ENCODE measurements at regions not wholly inside any gene's neighbourhood (a gene's known extent, or its start where the extent isn't known, plus 50 kb on each side); places are given as distances from the start of the nearest gene placed in this dataset.

- TF ChIP-seq CTCF (IDR thresholded peaks at IDR 0.05; ENCODE audit: low read depth, low read length, poor library complexity, severe bottlenecking) (no peak), EZH2phosphoT487 (IDR thresholded peaks at IDR 0.05; ENCODE audit: borderline replicate concordance, low read length) (no peak)
- no peak overlapping the region for H3K4me2 ChIP-seq (ENCODE audit: low read length)
- peaks cover 36% of the 10 kb centered on the region for H3K27me3 ChIP-seq (ENCODE audit: control insufficient read depth, low read length)
Measured at GRCh38 chr6:134740473-134741199, 209.3 kb downstream of the ALDH8A1 start.

GRCh38 chr6:134740027-134740373 lies 209.9 kb downstream of the ALDH8A1 start:
- H3K27ac ChIP-seq (ENCODE audit: low read depth, low read length), result no peak overlapping the region
- no peaks in the 10 kb centered on the region for H3F3A ChIP-seq (ENCODE audit: control insufficient read depth, insufficient read depth)
- no peak for TF ChIP-seq EZH2phosphoT487 (IDR thresholded peaks at IDR 0.05; ENCODE audit: borderline replicate concordance, low read length)
- TF ChIP-seq CTCF (IDR thresholded peaks at IDR 0.05; ENCODE audit: low read depth, low read length, poor library complexity, severe bottlenecking), result no peak
- H3K27me3 ChIP-seq (ENCODE audit: control insufficient read depth, low read length), result peaks cover 36% of the 10 kb centered on the region
- H4K20me1 ChIP-seq (ENCODE audit: control insufficient read depth, insufficient read depth, low read depth, low read length), result no peaks in the 10 kb centered on the region
- no peaks in the 10 kb centered on the region for H3K4me1 ChIP-seq (ENCODE audit: control insufficient read depth, low read length)
- H3K79me2 ChIP-seq (ENCODE audit: control insufficient read depth, low read length), result no peaks in the 10 kb centered on the region
- H3K4me3 ChIP-seq (ENCODE audit: low read length), result no peak overlapping the region
- no peaks in the 10 kb centered on the region for H3K9me3 ChIP-seq (ENCODE audit: control insufficient read depth, insufficient read depth, low read length)
- H3K9me2 ChIP-seq (replicated peaks; ENCODE audit: control insufficient read depth, low read length), result no peaks in the 10 kb centered on the region
- H3K4me2 ChIP-seq (ENCODE audit: low read length), result no peak overlapping the region
- no peaks in the 10 kb centered on the region for H3K36me3 ChIP-seq (ENCODE audit: control insufficient read depth, low read length)

More at GRCh38 chr6:134740473-134741199, 209.3 kb downstream of the ALDH8A1 start:
- no peak overlapping the region for H3K4me3 ChIP-seq (ENCODE audit: low read length)
- no peaks in the 10 kb centered on the region for H3K36me3 ChIP-seq (ENCODE audit: control insufficient read depth, low read length)
- H3K79me2 ChIP-seq (ENCODE audit: control insufficient read depth, low read length), result no peaks in the 10 kb centered on the region
- no peaks in the 10 kb centered on the region for H3K9me2 ChIP-seq (replicated peaks; ENCODE audit: control insufficient read depth, low read length)
- H4K20me1 ChIP-seq (ENCODE audit: control insufficient read depth, insufficient read depth, low read depth, low read length), result no peaks in the 10 kb centered on the region
- no peaks in the 10 kb centered on the region for H3K9me3 ChIP-seq (ENCODE audit: control insufficient read depth, insufficient read depth, low read length)
- H3K27ac ChIP-seq (ENCODE audit: low read depth, low read length), result no peak overlapping the region
- H3F3A ChIP-seq (ENCODE audit: control insufficient read depth, insufficient read depth), result no peaks in the 10 kb centered on the region
- H3K4me1 ChIP-seq (ENCODE audit: control insufficient read depth, low read length), result no peaks in the 10 kb centered on the region

- Histone ChIP-seq H3K4me3 (ENCODE audit: low read length) (no peak overlapping the region), H4K20me1 (ENCODE audit: control insufficient read depth, insufficient read depth, low read depth, low read length) (no peaks in the 10 kb centered on the region), H3K9me2 (replicated peaks; ENCODE audit: control insufficient read depth, low read length) (no peaks in the 10 kb centered on the region), H3F3A (ENCODE audit: control insufficient read depth, insufficient read depth) (no peaks in the 10 kb centered on the region), H3K36me3 (ENCODE audit: control insufficient read depth, low read length) (no peaks in the 10 kb centered on the region), H3K4me2 (ENCODE audit: low read length) (no peak overlapping the region), H3K9me3 (ENCODE audit: control insufficient read depth, insufficient read depth, low read length) (no peaks in the 10 kb centered on the region), H3K27me3 (ENCODE audit: control insufficient read depth, low read length) (peaks cover 36% of the 10 kb centered on the region), H3K4me1 (ENCODE audit: control insufficient read depth, low read length) (no peaks in the 10 kb centered on the region), H3K27ac (ENCODE audit: low read depth, low read length) (no peak overlapping the region), H3K79me2 (ENCODE audit: control insufficient read depth, low read length) (no peaks in the 10 kb centered on the region)
- no peak for TF ChIP-seq EZH2phosphoT487 (IDR thresholded peaks at IDR 0.05; ENCODE audit: borderline replicate concordance, low read length)
- TF ChIP-seq CTCF (IDR thresholded peaks at IDR 0.05; ENCODE audit: low read depth, low read length, poor library complexity, severe bottlenecking), result no peak
Measured at GRCh38 chr6:134739299-134740026, 210.4 kb downstream of the ALDH8A1 start.

Measured in DOHH2 (cell line).